GM19099 (cell line): ENCODE measurements at regions not wholly inside any gene's neighbourhood (a gene's known extent, or its start where the extent isn't known, plus 50 kb on each side); places are given as distances from the start of the nearest gene placed in this dataset.

ENCODE experiments used
- POLR2A ChIP-seq: IDR thresholded peaks from 3 replicates; pipeline ENCODE4 v1.6.1; 2011; ENCODE audit warnings: low read depth; ENCODE audit not compliant: insufficient read length; ENCODE audit errors: extremely low read depth

- no peak for TF ChIP-seq POLR2A
Measured at GRCh38 chr12:131565267-131566015, 145.4 kb upstream of the SFSWAP start.

GRCh38 chr12:131568336-131568735, 142.6 kb upstream of the SFSWAP start:
- TF ChIP-seq POLR2A = no peak

- no peak for TF ChIP-seq POLR2A
Measured at GRCh38 chr12:131570596-131570995, 140.3 kb upstream of the SFSWAP start.

- no peak for TF ChIP-seq POLR2A
Measured at GRCh38 chr12:131571827-131572226, 139.1 kb upstream of the SFSWAP start.

- no peak for TF ChIP-seq POLR2A
Measured at GRCh38 chr12:131572626-131573025, 138.3 kb upstream of the SFSWAP start.

- TF ChIP-seq POLR2A = no peak
Measured at GRCh38 chr12:131573631-131574394, 137.1 kb upstream of the SFSWAP start.

- TF ChIP-seq POLR2A = no peak
Measured at GRCh38 chr12:131574395-131574771, 136.5 kb upstream of the SFSWAP start.

- no peak for TF ChIP-seq POLR2A
Measured at GRCh38 chr12:131575371-131575770, 135.5 kb upstream of the SFSWAP start.

- TF ChIP-seq POLR2A = no peak
Measured at GRCh38 chr12:131577766-131578165, 133.1 kb upstream of the SFSWAP start.

GRCh38 chr12:131578828-131579470, 131.9 kb upstream of the SFSWAP start:
- no peak for TF ChIP-seq POLR2A

GRCh38 chr12:131583090-131583712, 127.7 kb upstream of the SFSWAP start:
- no peak for TF ChIP-seq POLR2A

GRCh38 chr12:131586269-131586668, 124.6 kb upstream of the SFSWAP start:
- no peak for TF ChIP-seq POLR2A

- TF ChIP-seq POLR2A = no peak
Measured at GRCh38 chr12:131586761-131587160, 124.1 kb upstream of the SFSWAP start.

GRCh38 chr12:131587565-131587964, 123.3 kb upstream of the SFSWAP start:
- no peak for TF ChIP-seq POLR2A

- TF ChIP-seq POLR2A = no peak
Measured at GRCh38 chr12:131589221-131589897, 121.5 kb upstream of the SFSWAP start.

GRCh38 chr12:131589966-131590365, 120.9 kb upstream of the SFSWAP start:
- no peak for TF ChIP-seq POLR2A

- no peak for TF ChIP-seq POLR2A
Measured at GRCh38 chr12:131591136-131591535, 119.8 kb upstream of the SFSWAP start.
